Ishikawa (cell line): ENCODE measurements at regions not wholly inside any gene's neighbourhood (a gene's known extent, or its start where the extent isn't known, plus 50 kb on each side); places are given as distances from the start of the nearest gene placed in this dataset.

Experiments used
- TAF1 ChIP-seq: IDR thresholded peaks from 2 replicates; pipeline ENCODE4 v1.6.1; 2012; ENCODE audit warnings: low read depth, mild to moderate bottlenecking
- TEAD4 ChIP-seq: IDR thresholded peaks from 2 replicates; pipeline ENCODE4 v1.6.1; 2012
- YY1 ChIP-seq: IDR thresholded peaks from 2 replicates; pipeline ENCODE4 v1.6.1; 2012; ENCODE audit warnings: low read depth

- no peak for TF ChIP-seq TAF1
- no peak for TF ChIP-seq YY1
- no peak for TF ChIP-seq TEAD4
Observed at GRCh38 chr11:25655636-25656035, 676.3 kb upstream of the ANO3 start.
